T-helper 2 cell (primary cell): ENCODE measurements at regions not wholly inside any gene's neighbourhood (a gene's known extent, or its start where the extent isn't known, plus 50 kb on each side); places are given as distances from the start of the nearest gene placed in this dataset.

ENCODE experiments used
- DNase-seq, 5 experiments: peaks; one replicate each; pipeline versions ENCODE4 v3.0.0 to v3.0.0-alpha.2; 2012 to 2022

DNA sequence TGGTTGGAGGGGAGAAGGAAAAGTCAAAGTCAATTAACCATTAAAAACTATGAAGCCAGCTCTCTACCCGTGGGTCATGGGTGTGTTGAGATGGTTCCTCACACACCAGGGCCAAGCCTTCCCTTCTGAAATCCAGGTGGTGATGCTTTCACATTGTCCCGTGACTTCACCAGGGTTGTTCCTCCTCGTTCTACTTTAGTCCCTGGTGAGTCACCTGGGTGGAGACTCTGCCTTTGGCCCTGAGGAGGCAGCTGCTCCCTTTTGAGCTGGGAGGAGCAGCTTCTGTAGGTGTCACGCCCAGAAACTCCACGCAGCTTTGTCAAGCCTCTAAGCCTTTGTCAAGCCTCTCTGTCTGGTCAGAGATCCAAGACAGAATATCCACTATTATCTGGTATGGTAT, 348.3 kb downstream of the BMP4 start:
- no peak for DNase-seq

DNA sequence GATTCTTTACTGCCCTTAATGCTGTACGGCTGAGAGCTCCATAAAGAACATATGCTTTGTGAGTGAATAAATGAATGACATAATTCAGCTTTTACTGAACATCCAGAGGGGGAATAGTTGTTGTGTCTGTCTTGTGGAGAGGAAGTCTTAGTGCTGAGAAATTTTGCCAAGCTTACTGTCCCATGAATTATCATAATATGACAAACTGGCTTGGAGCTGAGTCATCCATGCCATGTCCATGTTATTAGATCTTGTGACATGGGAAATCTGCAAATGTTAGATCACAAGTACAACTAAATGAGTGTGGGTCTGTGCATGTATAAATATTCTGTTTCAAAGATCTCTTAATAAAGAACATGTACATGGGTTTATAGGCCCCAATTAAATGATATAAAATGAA, 350.4 kb downstream of the BMP4 start:
- no peak for DNase-seq

DNA sequence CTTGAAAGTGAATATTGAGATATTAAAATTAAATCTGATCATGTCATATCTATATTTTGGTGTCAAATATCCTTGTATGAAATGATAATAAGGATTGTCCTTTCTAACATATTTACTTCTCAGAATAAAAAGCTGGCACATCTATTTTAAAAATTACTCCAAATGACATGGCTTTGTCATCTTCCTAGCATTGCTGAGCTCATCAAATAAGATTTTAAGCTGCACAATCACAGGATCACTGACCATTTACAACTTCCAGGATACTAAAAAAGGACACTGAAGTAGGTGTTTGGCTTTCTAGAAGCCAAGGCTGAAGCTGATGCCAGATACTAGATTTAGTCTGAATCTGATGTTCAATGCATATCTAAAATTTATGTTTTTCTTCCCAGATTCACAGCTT, 351.1 kb downstream of the BMP4 start:
- no peak for DNase-seq

DNA sequence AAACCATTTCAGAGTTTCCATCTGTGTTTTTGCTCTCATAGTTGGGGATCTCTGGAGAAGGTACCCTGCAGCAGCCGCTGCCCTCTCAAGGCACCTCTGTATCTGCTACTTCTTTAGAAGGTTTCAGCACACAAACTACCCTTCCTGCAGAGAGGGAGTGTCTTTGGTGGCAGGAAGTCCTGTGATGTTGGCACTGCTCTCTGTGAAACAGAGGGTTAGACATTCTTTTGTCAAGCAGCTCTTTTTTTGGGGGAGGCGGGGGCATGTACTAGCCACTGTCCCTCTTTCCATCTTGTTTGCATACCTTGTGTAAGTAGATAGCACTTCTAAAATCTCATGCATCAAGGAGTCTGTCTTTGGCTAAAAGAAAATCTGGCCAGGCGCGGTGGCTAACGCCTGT, 352.6 kb downstream of the BMP4 start:
- peak in 1 of 5 experiments; percentile 37 for DNase-seq

DNA sequence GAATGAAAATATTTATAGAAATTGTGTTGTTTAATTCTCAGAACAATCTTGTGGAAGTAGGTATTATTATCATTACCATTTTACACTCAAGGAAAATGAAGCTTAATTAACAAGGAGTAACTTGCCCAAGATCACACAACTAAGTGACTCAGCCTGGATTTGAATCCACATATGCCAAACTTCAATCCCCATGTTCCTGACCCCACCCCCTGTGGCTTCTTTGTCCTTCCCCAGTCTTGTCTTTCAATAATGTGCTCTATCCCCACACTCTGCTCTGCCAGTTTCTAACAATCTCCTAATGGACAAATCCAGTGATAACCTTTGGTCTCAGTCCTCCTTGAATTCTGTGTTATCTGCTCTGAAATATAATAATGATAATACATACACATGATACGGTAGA, 355.2 kb downstream of the BMP4 start:
- DNase-seq, result no peak

DNA sequence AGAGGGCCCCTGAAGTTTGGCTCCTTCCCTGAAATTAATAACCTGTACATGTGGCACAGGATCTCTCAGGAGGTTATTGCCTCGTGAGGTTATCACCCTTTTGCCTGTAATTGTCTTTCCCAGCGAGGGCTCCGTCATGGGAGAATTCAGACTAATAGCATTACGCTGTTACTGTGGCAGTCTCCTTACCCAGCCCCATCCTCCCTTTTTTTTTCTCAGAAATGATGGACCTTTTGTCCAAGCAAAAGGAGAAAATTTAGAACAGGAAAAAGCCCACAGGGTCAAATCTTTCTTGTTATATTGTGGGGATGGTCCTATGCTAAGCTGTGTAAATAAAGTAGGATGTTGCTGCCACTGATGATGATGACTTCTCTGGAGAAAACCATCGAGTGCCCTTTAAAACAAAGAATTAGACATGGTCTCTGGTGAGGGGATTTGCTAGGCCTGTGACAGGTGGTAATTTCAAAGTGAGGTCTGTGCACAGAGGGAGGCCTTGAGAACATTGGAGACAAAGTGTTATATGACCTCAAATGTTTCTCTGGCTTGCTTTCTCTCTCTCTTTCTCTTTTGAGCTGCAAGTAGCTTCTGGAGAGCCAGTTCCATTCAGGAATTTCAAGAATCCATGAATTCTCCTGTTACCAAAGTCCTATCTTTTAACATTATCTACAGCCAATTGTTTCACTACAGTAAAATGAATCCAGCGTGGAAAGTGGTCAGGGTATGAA, 357.2 kb downstream of the BMP4 start:
- no peak for DNase-seq

DNA sequence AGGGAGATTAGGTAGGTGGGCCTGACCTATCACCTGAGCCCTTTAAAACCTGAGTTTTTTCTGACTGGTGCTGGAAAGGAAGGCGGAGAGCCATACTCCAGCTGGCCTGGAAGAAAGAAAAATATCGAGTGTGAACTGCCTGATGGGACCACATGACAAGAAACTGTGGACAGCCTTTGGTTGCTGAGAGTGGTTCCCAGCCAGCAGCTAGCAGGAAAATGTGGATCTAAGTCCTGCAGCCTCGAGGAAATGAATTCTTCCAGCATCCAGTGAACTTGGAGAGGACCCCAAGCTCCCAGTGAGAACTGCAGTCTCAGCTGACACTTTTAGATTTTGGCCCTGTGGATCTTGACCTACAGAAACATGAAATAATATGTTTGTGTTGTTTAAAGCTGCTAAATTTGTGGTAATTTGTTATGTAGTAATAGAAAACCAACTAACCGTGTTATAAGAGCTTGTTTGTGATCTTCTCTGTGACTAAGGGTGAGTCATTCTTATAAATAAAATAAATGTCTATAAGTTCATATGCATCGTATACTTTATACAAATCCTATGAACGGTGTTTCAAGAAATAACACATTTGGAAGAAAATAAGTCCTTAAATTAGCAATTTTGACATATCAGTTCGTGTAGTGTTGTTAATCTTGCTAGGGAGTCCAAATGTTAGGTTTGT, 359.6 kb downstream of the BMP4 start:
- no peak for DNase-seq

DNA sequence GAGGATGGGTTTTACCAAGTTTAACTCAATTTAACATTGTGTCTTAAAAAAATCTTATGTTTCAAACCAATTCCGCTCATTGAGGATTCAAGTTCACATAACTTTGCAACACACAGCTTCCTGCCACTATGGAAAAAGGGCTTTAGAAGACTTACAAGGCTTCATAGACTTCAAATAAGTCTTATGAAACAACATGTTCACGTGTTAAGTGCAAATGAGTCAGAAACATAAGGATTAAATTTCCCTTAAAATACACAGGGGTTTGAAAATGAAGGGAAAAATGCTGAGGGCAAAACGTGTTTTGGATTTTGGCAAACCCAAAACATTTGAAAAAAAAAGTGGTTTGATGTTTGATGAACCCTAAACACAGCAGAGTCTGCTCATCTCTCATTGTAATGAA, 364.8 kb downstream of the BMP4 start:
- no peak for DNase-seq

DNA sequence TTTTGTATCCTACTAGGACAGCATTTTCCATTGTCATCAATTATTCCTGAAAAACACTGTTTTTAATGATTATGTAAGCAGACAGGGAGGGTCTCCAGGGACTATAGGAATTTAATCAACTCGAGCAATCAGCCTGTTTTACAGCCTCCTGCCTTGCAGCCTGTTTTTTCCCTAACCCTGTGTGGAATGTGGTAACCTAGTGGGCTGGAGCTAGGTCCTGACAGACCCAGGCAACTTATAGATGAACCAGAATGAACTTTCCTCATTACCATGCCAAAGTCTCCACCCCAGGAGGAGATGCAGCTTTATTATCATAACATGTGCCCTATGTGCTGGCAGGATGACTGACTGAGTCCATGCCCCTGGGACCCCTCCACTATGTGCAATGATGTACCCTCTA, 375.1 kb downstream of the BMP4 start:
- DNase-seq, result no peak

DNA sequence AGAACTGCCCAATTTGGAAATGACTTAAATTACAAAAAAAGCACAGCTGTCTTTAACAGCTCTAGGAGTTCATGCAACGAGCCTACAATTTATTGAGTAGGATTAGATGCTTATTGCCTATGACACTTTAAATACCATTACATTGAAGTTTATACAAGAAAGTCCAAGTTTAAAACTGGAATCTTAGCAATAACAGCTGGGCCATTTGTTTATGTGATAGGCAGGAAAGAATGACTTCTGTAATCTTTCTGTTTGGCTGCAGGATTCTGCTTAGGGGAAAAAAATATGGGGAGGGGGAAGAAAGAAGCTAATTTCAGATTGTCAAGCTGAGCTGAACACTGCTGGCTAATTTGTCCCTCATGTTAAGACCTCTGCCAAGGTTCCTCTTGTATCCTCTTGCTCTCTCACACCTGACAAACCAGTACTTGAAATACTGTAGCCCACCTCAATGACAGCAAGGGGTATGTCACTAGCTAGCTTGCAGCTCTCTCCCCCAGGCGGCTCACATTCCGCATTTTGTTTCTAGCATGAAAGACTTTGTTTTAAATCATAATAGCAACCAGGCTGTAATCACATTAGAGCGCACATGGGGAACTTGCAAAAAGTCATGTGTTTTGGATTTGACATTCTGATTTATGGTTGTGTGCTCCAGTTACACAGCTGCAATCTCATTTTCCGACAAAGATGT, 384.8 kb downstream of the BMP4 start:
- DNase-seq, result no peak

DNA sequence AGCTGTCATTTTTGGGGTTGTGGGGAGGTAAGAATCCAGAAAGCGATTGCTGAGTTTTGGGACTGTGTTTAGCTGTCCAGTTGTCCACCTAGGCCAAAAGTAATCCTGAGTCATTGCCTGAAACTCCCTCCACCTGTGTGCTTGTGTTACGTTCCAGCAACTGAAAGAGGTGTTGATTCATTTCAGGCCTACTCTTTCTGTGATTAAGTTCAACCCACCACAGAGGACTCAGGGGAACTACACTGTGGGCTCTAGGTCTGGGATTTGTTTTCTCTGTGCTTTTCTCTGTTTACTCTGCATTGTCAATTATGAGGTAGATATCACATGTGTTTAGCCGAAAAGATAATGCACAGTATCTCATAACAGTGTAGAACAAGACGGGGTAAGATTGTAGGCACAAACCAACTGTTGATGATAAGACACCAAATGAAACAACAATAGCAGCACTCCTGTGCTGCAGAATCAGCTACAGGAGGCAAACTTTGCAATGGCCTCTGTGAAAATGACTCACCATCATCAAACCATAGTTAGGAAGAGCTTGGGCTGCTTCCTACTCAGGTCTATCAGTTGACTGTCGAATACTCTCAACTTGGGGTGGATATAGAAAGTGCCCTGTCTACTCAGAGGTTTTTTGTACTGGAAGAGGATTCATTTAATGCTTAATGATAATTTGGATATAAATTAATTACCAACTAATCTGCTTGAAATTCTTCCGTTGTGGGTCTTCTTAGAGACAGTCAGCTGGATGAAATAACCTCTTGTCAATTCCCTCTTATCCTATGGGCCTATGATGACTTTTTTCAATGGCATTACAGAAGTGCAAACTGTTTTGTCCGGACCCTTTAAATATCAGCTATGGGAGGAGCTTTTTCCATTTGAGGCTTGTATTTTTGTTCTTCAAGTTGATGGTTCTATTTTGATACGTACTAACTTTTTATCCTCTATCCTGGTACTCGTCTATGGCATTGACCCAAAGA, 385.9 kb downstream of the BMP4 start:
- peak in 1 of 5 experiments; percentile 82 for DNase-seq

DNA sequence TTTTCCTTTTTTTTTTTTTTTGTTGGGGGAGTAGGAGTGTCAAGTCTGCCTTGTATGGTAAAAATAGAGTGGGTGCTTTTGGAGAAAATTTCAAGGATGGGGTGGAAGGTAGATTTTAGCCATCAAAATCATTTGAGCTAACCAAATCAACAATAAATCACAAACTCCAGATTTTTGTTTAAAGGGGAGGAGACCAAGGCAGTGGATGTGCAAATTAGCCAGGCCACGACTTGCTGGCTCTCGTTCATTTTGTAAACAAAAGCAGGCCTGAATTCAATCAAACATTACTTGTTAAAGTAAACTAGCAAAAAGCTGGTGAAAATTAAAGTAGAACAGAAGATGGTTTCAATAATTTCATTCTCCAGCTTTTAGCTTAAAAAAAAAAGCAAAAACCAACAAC, 387.2 kb downstream of the BMP4 start:
- no peak for DNase-seq

DNA sequence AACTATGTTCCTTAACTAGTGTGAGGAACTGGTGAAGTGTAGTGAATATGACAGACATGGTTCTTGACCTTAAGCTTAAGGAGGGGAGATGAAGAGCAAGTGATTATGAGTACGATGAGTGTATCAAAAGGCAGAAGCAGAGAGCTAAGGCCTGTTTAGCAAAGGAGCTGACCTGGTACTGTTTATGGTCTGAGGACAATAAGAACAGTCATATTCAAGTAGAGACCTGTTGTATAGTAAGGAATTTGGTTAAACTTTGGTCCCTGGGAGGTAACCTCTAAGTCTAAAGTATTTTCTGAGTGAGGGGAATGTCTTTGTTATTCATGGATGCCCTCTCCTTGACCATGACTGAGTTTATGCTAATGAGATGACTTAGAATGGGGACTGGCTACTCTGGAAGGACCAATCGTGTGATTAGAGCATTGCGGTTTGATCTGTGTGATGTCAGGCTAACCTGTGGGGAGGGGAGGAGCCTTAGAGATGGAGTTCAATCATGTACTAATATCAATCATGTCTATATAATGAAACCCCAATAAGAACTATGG, 389.3 kb downstream of the BMP4 start:
- no peak for DNase-seq

DNA sequence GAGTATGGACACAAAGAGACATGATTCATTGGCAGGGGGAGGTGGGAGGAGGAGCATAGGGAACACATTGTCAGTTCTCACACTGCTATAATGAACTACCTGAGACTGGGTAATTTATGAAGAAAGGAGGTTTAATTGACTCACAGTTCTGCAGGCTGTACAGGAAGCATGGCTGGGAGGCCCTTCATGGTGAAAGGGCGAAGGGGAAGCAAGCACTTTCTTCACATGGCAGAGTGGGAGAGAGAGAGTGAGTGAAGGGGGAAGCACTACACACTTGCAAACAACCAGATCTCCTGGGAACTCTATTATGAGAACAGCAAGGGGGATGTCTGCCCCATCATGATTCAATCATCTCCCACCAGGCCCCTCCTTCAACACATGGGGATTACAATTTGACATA, 391.8 kb downstream of the BMP4 start:
- DNase-seq, result no peak

DNA sequence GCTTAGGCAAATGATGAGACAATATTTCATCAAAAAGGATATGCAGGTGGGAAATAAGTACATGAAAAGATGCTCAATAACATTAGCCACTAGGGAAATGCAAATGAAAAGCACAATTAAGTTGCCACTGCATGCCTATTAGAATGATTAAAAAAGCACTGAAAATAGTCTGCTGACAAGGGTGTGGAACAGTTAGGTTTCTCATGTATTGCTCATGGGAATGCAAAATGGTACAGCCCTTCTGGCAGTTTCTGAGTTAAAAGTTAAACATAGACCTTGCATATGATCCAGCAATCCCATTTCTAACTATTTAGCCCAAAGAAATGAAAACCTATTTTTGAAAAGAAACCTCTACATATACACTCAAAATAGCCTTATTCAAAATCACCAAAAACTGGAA, 393.0 kb downstream of the BMP4 start:
- no peak for DNase-seq

DNA sequence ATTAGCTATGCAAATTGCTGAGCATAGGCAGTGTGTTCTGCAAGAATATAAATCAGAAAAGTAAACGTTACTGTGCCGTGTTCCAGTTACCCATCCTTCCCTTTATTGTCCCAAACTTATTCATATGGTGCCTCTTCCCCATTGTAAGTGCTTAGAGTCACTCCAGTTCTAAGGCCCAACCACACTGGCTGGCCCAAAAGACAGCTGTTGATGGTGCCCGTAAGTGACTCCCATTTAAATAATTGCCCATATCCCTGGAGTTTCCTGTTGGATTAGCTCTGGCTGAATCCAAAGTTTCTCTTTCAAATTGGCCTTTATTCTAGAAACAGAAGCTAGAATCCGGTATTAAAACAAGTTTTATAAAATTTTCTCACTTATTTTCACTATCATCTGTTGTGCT, 400.1 kb upstream of the DDHD1 start:
- no peak for DNase-seq

DNA sequence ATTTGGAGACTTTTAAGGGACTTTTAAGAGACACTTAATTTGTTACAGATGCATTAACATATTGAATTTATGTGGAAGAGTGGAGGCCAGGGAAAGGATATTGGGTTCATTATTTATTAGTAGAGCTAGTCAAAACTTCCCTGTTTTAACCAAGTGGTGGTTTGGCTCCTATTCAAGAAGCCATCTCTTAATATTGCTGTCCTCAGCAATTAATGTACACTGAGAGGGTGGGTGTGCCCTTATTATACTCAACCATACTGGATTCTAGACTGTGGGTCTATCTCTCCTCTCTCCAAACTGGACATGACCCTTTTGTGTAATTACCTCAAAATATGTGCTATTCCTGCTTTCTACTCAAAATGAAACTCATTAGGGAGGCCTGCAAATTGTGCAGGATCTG, 398.7 kb upstream of the DDHD1 start:
- no peak for DNase-seq

DNA sequence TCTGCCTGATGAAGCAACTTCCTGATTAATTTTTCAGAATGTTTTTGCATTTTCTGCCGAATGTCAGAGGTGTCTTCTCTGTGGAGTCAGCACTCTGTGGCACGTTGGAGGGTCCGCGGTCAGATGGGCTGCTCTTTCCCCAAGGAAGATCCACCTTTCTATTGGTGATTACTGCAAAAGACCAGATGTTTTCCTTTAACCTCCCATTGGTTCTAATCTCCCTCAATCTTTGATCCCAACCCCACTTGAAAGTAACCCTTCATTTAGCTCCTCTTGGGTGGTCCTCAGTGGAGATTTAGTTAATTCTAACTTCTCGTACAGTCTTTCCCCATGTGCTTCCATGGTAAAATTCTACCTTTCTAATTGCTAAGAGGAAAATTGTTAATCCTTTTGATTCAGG, 397.7 kb upstream of the DDHD1 start:
- DNase-seq, result no peak

DNA sequence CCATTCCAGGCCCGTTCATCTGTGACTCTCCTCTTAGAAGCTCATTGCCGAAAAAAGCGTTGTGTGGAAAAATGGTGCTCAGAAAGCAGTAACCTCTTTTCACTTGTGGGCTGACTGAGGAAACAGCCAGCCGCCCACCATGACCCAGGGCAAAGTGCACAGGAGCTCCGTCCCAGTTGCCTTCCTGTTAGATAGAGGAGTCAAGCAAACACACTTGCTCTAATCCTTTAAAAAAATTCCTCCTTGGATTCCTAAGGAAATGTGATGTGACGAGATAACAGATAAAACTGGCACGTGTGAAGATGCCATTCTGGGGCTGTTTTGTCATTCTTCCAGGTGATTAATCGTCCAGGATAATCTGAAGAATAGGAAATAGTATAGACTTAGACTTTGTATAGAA, 396.8 kb upstream of the DDHD1 start:
- no peak for DNase-seq

DNA sequence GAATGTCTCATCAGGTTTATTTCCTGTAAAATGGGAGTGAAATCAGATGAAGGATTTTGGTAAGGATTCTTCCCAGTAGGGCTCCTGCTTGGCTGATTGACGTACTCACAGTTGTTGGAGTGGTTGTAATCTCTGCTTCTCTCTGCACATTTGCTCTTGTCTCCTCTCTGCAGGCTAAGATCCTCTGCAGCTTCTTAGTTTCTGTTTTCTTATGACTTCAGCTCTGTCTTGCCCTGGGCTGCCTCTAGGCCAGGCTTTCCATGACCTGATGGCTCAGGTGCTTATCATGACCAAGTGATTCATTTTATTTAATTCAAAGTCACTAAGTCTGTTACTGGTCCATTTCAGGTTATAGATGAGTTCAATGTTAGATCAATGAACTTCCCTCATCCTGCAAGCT, 394.5 kb upstream of the DDHD1 start:
- peak in 1 of 5 experiments; percentile 35 for DNase-seq

DNA sequence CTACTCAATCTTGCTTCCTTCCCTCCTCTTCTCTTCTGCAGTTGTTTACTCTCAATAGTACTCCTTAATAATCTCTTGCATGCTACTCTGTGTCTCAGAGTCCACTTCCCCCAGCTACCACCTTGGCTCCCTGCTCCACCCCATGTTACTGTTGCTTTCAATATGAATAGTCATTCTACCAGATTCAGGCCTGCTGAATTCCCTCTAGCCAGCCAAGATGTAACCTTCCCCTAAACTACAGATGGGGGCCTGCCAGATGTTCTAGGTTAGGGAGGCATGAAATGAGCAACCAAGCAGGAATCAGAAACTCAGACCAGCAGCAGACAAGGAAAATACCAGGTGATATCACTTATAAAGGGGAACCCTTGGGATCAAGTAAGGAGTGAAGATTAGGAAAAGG, 392.1 kb upstream of the DDHD1 start:
- no peak for DNase-seq

DNA sequence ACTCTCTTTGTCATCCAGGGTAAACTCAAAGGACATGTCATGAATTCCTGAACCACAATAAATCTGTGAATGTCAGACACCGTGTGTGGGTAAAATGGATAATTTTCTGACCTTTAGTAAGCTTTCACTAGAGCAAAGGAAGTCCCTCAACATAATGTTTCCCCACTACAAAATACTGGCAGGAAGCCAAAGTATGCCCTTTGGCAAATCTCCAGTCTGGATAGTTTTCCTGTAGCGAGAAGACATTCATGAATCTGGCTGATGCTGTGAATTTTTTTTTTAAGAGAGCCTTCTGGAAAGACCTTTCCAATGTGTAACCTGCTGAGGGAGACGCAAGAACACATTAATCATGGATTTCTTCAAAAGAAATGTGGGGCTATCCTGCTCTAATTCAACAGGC, 389.6 kb upstream of the DDHD1 start:
- no peak for DNase-seq

DNA sequence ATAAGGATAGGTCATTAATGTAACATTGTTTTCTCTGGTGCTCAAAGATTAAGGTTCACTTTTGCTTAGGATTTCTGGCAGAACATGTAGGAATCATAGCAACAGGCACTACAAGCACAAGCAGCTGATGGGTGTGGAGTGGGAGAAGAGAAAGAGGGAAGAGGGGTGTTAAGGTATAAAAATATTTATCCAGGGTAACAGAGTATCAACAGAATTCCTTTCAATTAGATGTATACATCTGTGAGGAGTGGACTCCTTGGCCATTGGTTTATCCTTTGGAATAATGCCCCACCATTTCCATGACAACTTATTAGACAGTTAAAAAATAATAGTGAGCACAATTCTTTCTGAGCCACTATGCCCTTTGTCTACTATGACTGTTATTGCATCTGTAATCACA, 388.3 kb upstream of the DDHD1 start:
- DNase-seq, result no peak
